Neuronal stem cell (in vitro differentiated cells): ENCODE measurements at regions not wholly inside any gene's neighbourhood (a gene's known extent, or its start where the extent isn't known, plus 50 kb on each side); places are given as distances from the start of the nearest gene placed in this dataset.

Source experiments
- DNase-seq: peaks from one replicate; pipeline ENCODE4 v3.0.0-alpha.2; 2013; ENCODE audit warnings: low spot score
- H2AFZ ChIP-seq: one replicate; pipeline ENCODE4 v1.6.1; 2013; ENCODE audit warnings: mild to moderate bottlenecking, low read length, inconsistent platforms
- H2AK5ac ChIP-seq: 2 replicates; pipeline ENCODE4 v1.6.1; 2013; ENCODE audit warnings: low read depth, mild to moderate bottlenecking, inconsistent platforms, low read length, moderate library complexity, mixed read lengths
- H2BK120ac ChIP-seq: 2 replicates; pipeline ENCODE4 v1.6.1; 2013; ENCODE audit warnings: low read depth, mild to moderate bottlenecking, inconsistent platforms, low read length, moderate library complexity, mixed read lengths
- H2BK12ac ChIP-seq: one replicate; pipeline ENCODE4 v1.6.1; 2013; ENCODE audit warnings: low read length, inconsistent platforms
- H2BK15ac ChIP-seq: 2 replicates; pipeline ENCODE4 v1.6.1; 2013; ENCODE audit warnings: mild to moderate bottlenecking, low read length, inconsistent platforms, mixed read lengths
- H2BK5ac ChIP-seq: one replicate; pipeline ENCODE4 v1.6.1; 2013; ENCODE audit warnings: inconsistent platforms, mild to moderate bottlenecking, low read length, moderate library complexity
- H3K14ac ChIP-seq: one replicate; pipeline ENCODE4 v1.6.1; 2013; ENCODE audit warnings: low read length, inconsistent platforms
- H3K18ac ChIP-seq: 2 replicates; pipeline ENCODE4 v1.6.1; 2013; ENCODE audit warnings: low read length, inconsistent platforms
- H3K23ac ChIP-seq: 2 replicates; pipeline ENCODE4 v1.6.1; 2013; ENCODE audit warnings: low read depth, mild to moderate bottlenecking, mixed read lengths, low read length, inconsistent platforms; ENCODE audit not compliant: poor library complexity
- H3K27ac ChIP-seq: replicated peaks from 3 replicates; pipeline ENCODE4 v1.5.1; 2013; ENCODE audit warnings: low read length, inconsistent platforms
- H3K27me3 ChIP-seq, 3 experiments: 2 replicates each; pipeline ENCODE4 v1.6.1; 2013; ENCODE audit warnings: low read length in 3 of 3, mild to moderate bottlenecking in 2 of 3, inconsistent platforms in 1 of 3, low read depth in 1 of 3, mixed read lengths in 1 of 3, moderate library complexity in 1 of 3; ENCODE audit not compliant: control insufficient read depth in 3 of 3, insufficient read depth in 3 of 3
- H3K36me3 ChIP-seq, 2 donors: replicated peaks in 1 of 2; 2 replicates each; pipeline ENCODE4 v1.6.1; 2013; ENCODE audit warnings: low read length in 2 of 2; ENCODE audit not compliant: control insufficient read depth in 2 of 2, insufficient read depth in 2 of 2
- H3K4ac ChIP-seq: 2 replicates; pipeline ENCODE4 v1.6.1; 2013; ENCODE audit warnings: inconsistent platforms, mild to moderate bottlenecking, low read length, moderate library complexity
- H3K4me1 ChIP-seq, 2 donors: 1 replicate in 1 of 2; 2 replicates in 1 of 2; pipeline ENCODE4 v1.6.1; 2013; ENCODE audit warnings: low read length in 2 of 2, low read depth in 1 of 2; ENCODE audit not compliant: control insufficient read depth in 2 of 2, insufficient read depth in 1 of 2
- H3K4me2 ChIP-seq: one replicate; pipeline ENCODE4 v1.6.1; 2013; ENCODE audit warnings: mild to moderate bottlenecking, low read length, inconsistent platforms; ENCODE audit not compliant: insufficient read depth, poor library complexity, severe bottlenecking
- H3K4me3 ChIP-seq, 2 donors: 2 replicates each; pipeline ENCODE4 v1.5.1; 2013; ENCODE audit warnings: low read length in 2 of 2, mild to moderate bottlenecking in 2 of 2, inconsistent platforms in 1 of 2, moderate library complexity in 1 of 2
- H3K79me1 ChIP-seq: one replicate; pipeline ENCODE4 v1.6.1; 2013; ENCODE audit warnings: low read depth, mild to moderate bottlenecking, inconsistent platforms, low read length, moderate library complexity
- H3K9ac ChIP-seq: one replicate; pipeline ENCODE4 v1.6.1; 2013; ENCODE audit warnings: mild to moderate bottlenecking, low read depth, low read length, inconsistent platforms; ENCODE audit not compliant: poor library complexity
- H3K9me3 ChIP-seq, 2 donors: replicated peaks in 1 of 2; 2 replicates each; pipeline versions ENCODE3 to v1.6.1; 2013; ENCODE audit warnings: low read length in 2 of 2, mild to moderate bottlenecking in 2 of 2, inconsistent platforms in 1 of 2, low read depth in 1 of 2, mixed read lengths in 1 of 2, moderate library complexity in 1 of 2; ENCODE audit not compliant: control insufficient read depth in 2 of 2, insufficient read depth in 1 of 2
- H4K8ac ChIP-seq: one replicate; pipeline ENCODE4 v1.6.1; 2013; ENCODE audit warnings: low read depth, mild to moderate bottlenecking, inconsistent platforms, low read length, moderate library complexity
- H4K91ac ChIP-seq: one replicate; pipeline ENCODE4 v1.6.1; 2013; ENCODE audit warnings: low read length, low read depth, mild to moderate bottlenecking, inconsistent platforms; ENCODE audit not compliant: poor library complexity
- WGBS, 2 donors: extraction: QIAGEN DNeasy Blood & Tissue Kit; methylation state at CpG; one replicate each; pipeline ENCODE4 v1.1.7; 2013; ENCODE audit warnings: missing lambda C conversion rate in 2 of 2, mixed read lengths in 1 of 2; ENCODE audit not compliant: insufficient read length in 2 of 2, insufficient replicate concordance in 1 of 2; ENCODE audit errors: extremely low coverage in 2 of 2; 5-methylcytosine and 5-hydroxymethylcytosine counted together

GRCh38 chr11:27563641-27564040 is 57.1 kb upstream of the LIN7C start:
- H3K4me3 ChIP-seq: no peak overlapping the region
- no peaks in the 10 kb centered on the region for H3K79me1 ChIP-seq
- no peaks in the 10 kb centered on the region for H3K27me3 ChIP-seq
- no peak overlapping the region for H2BK12ac ChIP-seq
- H3K9ac ChIP-seq: no peak overlapping the region
- no peak overlapping the region for H3K4me2 ChIP-seq
- H3K4me1 ChIP-seq: no peaks in the 10 kb centered on the region
- no peak overlapping the region for H3K18ac ChIP-seq
- H4K8ac ChIP-seq: no peak overlapping the region
- no peak overlapping the region for H2BK120ac ChIP-seq
- H2AFZ ChIP-seq: no peak overlapping the region
- no CpG with 5 or more reads among the region's 3 CpGs for WGBS, 2 donors
- no peak overlapping the region for H2BK15ac ChIP-seq
- H3K36me3 ChIP-seq: no peaks in the 10 kb centered on the region
- H3K27ac ChIP-seq: no peak overlapping the region
- no peak overlapping the region for H3K14ac ChIP-seq
- H2AK5ac ChIP-seq: no peak overlapping the region
- H2BK5ac ChIP-seq: no peak overlapping the region
- H3K9me3 ChIP-seq: no peaks in the 10 kb centered on the region
- no peak overlapping the region for H3K23ac ChIP-seq
- no peak for DNase-seq
- no peak overlapping the region for H4K91ac ChIP-seq
- H3K4ac ChIP-seq: no peak overlapping the region

DNA sequence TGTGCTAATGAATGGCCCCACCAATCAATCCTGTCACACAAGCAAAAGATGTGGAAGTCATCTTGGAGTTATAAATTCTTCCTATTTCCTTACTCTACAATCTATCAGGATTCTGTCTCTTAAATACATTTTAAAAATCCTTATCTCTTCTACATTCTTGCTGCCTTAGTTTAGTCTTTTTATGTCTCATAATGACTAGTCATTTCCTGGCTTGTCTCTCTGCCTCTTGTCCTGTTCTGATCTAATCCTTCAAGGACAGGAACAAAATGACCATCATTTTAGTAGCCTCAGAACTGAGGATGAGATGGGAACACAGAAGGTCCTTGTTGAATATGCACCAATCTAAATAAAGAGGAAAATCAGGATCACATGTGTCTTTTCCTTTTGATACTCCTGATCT is 56.6 kb upstream of the LIN7C start:
- Histone ChIP-seq H4K8ac (no peak overlapping the region), H3K4ac (no peak overlapping the region), H3K14ac (no peak overlapping the region), H3K27me3 (no peaks in the 10 kb centered on the region), H4K91ac (no peak overlapping the region), H3K9ac (no peak overlapping the region), H3K4me1 (no peaks in the 10 kb centered on the region), H3K27ac (no peak overlapping the region), H2BK5ac (no peak overlapping the region), H3K4me3 (no peak overlapping the region), H3K18ac (no peak overlapping the region), H2BK15ac (no peak overlapping the region), H3K23ac (no peak overlapping the region), H2BK12ac (no peak overlapping the region), H2AFZ (no peak overlapping the region), H3K9me3 (no peaks in the 10 kb centered on the region), H2AK5ac (no peak overlapping the region), H3K79me1 (no peaks in the 10 kb centered on the region), H3K4me2 (no peak overlapping the region), H2BK120ac (no peak overlapping the region), H3K36me3 (no peaks in the 10 kb centered on the region)
- DNase-seq: no peak

- H3K9ac ChIP-seq: no peak overlapping the region
Observed at GRCh38 chr11:27558401-27558800, 51.8 kb upstream of the LIN7C start.

DNA sequence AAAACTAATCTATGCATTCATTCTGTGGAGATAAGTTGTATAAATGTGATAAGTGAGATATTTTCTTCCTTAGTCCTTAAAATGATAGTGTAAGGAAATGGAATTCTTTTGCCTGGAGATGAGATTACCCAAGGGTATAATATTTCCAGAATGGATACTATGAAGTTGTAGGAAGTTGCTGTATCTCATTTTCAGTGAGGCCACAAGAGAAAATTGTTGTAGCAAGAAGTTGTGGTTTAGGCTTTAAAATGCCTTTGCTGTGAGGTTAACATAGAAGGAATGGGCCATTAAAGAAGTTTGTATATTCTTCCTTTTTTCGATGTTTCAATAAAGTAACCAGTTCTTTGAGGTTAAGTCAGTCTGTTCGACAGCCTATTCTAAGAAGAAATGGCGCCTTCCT is 50.7 kb upstream of the LIN7C start:
- Histone ChIP-seq H3K79me1 (no peaks in the 10 kb centered on the region), H2BK5ac (no peak overlapping the region), H2AK5ac (no peak overlapping the region), H3K4ac (no peak overlapping the region), H3K27ac (no peak overlapping the region), H3K9ac (no peak overlapping the region), H2BK15ac (no peak overlapping the region), H3K4me1 (no peaks in the 10 kb centered on the region), H3K18ac (no peak overlapping the region), H4K91ac (no peak overlapping the region), H3K4me2 (no peak overlapping the region), H2BK120ac (no peak overlapping the region), H3K23ac (no peak overlapping the region), H3K27me3 (no peaks in the 10 kb centered on the region), H2BK12ac (no peak overlapping the region), H4K8ac (no peak overlapping the region), H2AFZ (no peak overlapping the region), H3K14ac (no peak overlapping the region), H3K36me3 (no peaks in the 10 kb centered on the region), H3K9me3 (no peaks in the 10 kb centered on the region), H3K4me3 (no peak overlapping the region)
- no peak for DNase-seq
- no CpG with 5 or more reads among the region's 3 CpGs for WGBS, 2 donors

More at GRCh38 chr11:27558401-27558800, 51.8 kb upstream of the LIN7C start:
- no peak overlapping the region for H3K27ac ChIP-seq
- WGBS, 2 donors: no CpG with 5 or more reads among the region's 3 CpGs
- no peak overlapping the region for H2BK120ac ChIP-seq
- no peak overlapping the region for H3K4ac ChIP-seq
- H3K23ac ChIP-seq: no peak overlapping the region
- H3K9me3 ChIP-seq: no peaks in the 10 kb centered on the region
- no peak overlapping the region for H2BK5ac ChIP-seq
- no peak overlapping the region for H4K91ac ChIP-seq
- H2BK15ac ChIP-seq: no peak overlapping the region
- no peak overlapping the region for H2AK5ac ChIP-seq
- no peak overlapping the region for H2AFZ ChIP-seq
- H2BK12ac ChIP-seq: no peak overlapping the region
- H3K14ac ChIP-seq: no peak overlapping the region
- no peak overlapping the region for H3K18ac ChIP-seq
- H3K4me3 ChIP-seq: no peak overlapping the region
- H3K36me3 ChIP-seq: no peaks in the 10 kb centered on the region
- H3K4me1 ChIP-seq: no peaks in the 10 kb centered on the region
- H4K8ac ChIP-seq: no peak overlapping the region
- no peaks in the 10 kb centered on the region for H3K27me3 ChIP-seq
- DNase-seq: no peak
- no peak overlapping the region for H3K4me2 ChIP-seq
- no peaks in the 10 kb centered on the region for H3K79me1 ChIP-seq
